HG03469 (cell line): ENCODE measurements at regions not wholly inside any gene's neighbourhood (a gene's known extent, or its start where the extent isn't known, plus 50 kb on each side); places are given as distances from the start of the nearest gene placed in this dataset.

ENCODE experiments used
- ATAC-seq: cut with Tn5 transposase; IDR thresholded peaks from one replicate; pipeline ENCODE4 v1.9.1; 2021; ENCODE audit warnings: mild to moderate bottlenecking, moderate library complexity, moderate number of reproducible peaks; ENCODE audit not compliant: unreplicated experiment

DNA sequence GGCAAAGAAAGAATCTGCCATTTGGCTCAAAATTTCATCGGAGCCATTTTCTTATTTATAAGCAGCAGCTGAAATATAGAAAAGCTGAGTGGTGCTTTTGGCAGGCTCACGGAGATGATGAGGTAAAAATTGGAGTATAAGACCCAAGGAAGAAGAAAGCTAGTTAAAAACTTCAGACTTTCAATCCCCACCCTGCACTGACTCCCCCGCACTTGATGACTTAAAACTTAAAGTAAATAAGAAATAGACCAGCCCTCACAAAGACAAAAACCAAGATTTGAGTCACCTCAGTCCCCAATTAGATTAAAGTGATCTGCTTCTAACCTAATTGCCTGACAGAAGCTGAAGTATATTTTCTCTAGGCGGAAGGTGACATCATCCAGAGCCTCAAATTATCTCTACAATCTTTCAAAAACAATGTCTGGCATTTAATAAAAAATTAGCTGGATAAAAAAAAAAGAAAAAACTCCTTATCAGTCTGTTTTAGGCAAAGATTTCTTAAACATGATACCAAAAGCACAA lies 124.0 kb upstream of the PJA2 start:
- no peak for ATAC-seq

DNA sequence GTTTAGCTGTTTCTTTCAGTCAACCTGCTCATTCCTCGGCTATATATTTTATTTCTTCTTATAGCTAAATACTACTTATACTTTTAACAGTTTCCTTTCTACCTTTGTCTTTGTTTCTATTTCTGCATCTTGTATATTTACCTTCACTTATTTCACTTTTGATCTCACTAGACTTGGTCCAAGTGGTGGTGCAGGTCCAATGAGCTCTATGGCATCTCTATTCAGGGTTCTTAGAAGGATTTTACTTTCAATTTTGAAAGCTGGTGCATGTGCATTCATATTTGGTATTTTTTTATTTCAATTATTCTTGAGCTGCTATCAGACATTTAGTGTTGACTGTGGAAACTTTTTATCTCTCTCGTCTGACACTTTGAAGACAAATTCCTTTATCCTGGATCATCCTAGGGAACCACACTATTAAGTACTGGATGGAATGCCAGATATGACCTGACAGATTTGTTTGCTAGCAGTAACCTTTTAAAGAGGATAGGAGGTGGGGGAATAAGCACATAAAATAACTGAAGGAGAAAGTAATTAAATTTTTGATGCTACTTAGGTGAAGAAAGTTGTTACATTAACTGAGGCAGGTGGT lies 123.1 kb upstream of the PJA2 start:
- ATAC-seq, result no peak

DNA sequence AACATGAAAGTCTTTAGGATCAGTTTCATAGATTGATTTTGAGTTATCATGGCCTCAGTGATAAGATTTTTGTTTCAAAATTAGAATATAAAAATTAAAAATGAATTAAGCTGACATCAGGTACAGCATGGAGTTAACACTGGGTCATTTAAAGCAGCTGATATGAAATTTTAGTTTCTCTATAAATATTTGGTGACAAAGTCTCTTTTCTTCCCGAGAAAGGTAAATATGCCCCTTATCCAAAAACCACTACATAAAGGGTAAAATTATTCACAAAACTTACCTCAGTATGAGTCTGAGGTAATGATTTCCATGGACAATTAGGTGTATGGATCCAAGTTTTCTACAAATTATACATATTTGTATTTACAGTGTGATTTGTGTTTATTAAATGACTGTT lies 121.5 kb upstream of the PJA2 start:
- ATAC-seq, result no peak

DNA sequence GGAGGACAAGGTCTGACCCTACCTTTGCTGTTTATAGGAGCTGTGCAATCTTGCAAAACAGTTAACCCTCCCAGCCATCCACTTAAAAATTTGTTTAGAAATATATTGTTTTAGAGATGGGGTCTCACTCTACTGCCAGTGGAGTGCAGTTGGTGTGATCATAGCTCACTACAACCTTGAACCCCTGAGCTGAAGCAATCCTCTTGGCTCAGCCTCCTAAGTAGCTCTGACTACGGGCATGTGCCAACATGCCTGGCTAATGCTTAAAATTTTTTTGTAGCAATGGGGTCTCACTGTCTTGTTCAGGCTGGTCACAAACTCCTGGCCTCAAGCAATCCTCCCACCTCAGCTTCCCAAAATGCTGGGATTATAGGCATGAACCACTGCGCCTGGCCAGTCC lies 120.2 kb upstream of the PJA2 start:
- ATAC-seq, result no peak

DNA sequence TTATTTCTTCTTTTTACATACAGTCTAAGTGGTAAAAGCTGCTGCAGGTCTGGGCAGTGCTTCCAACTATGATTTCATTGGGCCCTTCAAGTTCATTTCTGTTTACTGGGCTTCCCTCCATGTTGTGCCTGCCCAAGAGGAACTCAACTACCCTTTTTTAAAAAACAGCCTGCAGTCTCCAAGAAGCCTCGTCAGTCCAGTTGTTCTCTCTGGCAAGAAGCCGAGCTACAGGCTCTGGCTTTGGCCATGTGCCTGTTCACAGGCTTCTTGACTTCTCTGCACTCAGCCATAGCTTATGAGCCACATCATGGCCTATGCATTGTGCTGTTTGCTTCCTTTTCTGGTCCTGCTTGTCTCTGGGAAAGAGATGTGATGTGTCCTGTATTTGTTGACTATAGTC lies 119.7 kb upstream of the PJA2 start:
- no peak for ATAC-seq

DNA sequence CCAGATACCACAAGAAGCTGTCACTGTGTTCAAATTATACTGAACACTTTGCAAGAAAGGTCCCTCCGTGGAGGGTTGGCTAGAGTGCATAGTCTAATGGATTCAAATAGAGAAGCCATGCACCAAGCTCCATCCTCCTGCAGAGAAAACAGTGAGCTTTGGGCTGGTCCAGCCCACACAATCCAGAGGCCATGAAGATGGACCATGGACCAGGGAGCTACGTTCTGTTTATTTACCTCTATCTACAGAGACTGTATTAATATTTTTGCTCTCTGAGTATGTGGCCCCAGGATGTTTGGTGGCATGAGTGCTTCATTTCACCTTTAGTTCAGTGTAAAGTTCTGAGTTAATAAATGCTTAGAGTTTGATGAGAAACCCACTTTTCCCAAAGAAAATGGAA lies 114.8 kb upstream of the PJA2 start:
- no peak for ATAC-seq

DNA sequence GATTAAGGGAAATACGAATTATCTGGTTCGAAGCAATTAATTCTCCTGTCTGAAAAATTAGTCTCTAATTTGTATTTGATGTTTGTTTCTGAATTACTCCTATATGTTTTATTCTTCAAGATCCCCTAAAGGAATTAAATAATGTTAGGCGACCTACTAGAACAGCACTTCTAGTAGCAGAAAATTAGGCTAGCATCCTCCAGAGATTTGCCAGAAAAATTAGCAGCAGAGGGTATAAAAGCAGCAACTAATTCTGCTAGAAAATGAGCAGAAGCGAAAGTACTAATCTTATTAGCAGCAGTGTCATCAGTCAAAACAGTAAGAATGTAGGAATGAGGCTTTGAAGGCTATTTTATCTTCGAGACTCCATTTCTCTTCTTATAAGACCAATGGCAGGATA lies 114.3 kb upstream of the PJA2 start:
- ATAC-seq, result no peak

DNA sequence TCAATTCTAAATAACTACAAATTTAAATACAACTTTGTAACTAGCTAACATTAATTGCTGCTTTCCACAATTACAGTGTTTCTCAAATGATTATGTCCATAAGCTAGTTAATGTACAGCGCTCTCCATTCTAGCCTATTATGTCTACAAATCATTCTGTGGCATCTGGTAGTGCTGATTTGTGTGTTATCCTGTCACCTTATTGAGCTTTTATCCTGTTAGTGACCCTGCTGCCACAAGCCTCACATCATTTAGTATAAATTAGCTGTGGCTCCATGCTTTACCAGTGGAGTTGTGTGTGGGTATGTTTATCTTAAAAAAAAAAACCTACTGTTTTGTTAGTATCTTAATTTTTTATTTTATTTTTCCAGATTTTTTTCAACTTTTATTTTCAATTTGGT lies 112.6 kb upstream of the PJA2 start:
- ATAC-seq, result no peak

DNA sequence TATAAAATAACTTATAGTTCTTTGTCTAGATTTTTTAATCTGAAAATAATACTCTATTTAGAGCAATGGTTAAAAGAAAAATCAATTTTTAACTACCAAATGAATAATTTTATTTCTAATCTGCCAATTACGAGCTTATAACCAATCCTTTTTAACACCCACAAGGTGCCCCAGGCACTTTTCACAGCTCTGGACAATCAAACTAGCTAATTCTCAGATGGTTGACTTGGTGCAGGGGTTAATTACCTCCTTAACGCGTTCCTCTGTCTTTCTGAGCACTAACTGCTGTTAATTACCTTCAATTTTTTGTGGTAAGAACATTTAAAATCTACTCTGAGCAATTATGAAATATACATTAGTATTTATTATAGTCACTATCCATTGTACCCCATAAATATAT lies 109.6 kb upstream of the PJA2 start:
- ATAC-seq, result no peak

DNA sequence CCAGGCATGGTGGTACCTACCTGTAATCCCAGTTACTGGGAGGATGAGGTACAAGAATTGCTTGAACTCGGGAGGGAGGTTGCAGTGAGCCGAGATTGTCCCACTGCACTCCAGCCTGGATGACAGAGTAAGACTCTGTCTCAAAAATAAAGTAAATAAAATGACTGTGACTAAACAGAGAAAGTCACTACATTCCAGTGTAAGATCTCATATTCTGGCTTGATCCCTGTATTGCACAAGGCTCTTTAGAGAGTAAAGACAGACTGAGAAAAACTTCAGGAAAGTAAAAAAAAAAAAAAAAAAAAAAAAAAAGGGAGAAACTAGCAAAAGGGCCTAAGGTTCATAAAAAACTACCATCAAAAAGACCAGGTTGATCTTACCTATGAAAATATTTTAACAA lies 106.6 kb upstream of the PJA2 start:
- no peak for ATAC-seq

DNA sequence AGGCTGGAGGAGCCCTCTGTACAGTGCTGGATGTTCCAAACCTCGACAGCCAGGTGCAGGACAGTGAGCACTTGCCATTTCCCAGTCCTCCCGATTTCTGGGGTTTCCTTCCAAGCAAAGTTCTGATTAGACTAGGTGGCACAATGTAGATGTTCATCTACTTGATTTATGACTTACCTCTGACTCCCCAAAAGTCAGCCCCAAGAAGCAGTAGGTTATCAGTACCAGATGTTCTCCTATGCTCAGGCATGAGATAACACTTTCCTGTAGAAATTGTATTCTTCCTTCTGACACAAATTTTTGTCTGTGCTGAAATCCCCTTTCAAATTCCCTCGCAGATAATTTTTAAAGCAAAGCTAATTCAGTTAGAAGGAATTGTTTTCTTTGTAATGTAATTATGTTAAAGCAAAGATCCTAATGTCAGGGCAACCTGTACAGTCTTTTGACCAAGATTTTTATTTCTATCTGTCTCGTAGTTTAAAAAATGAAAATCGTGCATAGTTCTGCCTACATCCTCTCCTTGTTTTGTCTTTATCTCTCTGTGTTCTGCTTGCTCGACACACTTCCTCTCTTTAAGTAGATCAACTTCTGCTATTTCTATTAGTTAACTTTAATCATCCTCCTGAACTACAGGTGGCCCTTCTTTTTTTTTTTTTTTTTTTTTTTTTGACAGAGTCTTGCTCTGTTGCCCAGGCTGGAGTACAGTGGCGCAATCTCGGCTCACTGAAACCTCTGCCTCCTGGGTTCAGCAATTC lies 102.4 kb upstream of the PJA2 start:
- ATAC-seq, result no peak

DNA sequence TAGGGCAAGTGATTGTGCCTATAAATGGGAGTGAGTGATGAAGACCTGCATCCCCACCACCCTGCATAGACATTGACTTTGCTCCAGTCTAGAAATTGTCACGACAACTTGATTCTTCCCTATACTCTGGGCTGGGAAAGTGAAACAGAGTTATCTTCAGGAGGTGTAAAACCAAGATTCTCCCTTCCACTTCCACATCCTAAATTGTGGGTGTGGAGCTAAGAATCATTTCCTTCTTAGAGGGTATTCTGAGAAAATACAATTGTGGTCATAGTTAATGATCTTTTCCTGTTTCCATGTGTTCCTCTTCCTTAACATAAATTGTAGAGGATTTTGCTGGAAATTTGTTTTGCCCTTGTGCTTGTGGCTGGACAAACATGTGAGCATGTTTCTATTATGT lies 96.8 kb upstream of the PJA2 start:
- ATAC-seq, result no peak

DNA sequence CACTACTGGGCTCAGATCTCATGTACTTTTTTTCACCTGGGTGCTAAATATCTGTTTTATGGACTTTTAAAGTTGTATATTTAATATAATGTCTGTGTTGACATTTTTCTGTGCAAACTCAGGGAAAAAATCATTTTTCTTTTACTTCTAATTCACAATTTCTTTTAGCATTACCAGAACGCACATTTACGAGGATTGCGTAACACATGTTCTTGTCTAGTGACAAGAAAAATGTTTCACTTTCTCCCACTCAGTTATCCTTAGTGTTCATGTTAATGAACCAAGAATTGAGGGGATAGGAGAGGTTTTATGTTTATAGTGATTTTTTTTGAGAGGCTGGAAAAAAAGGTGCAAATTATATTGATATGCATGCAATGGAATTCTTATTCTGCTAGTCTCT lies 86.3 kb upstream of the PJA2 start:
- ATAC-seq, result no peak

DNA sequence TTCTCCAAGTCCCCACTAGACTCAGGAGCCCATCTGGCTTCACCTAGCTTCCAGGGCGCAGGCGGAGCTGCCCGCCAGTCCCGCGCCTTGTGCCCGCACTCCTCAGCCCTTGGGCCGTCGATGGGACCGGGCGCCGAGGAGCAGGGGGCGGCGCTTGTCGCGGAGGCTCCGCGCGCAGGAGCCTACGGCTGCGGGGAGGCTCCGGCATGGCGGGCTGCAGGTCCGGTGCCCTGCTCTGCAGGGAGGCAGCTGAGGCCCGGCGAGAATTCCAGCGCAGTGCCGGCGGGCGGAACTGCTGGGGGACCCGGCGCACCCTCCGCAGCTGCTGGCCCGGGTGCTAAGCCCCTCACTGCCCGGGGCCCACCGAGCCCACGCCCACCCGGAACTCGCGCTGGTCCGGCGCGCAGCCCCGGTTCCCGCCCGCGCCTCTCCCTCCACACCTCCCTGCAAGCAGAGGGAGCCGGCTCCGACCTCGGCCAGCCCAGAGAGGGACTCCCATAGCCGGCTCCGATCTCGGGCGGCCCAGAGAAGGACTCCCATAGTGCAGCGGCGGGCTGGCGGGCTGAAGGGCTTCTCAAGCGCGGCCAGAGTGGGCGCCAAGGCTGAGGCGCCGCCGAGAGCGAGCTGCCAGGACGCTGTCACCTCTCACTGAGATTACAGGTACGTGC lies 78.1 kb upstream of the PJA2 start:
- no peak for ATAC-seq

DNA sequence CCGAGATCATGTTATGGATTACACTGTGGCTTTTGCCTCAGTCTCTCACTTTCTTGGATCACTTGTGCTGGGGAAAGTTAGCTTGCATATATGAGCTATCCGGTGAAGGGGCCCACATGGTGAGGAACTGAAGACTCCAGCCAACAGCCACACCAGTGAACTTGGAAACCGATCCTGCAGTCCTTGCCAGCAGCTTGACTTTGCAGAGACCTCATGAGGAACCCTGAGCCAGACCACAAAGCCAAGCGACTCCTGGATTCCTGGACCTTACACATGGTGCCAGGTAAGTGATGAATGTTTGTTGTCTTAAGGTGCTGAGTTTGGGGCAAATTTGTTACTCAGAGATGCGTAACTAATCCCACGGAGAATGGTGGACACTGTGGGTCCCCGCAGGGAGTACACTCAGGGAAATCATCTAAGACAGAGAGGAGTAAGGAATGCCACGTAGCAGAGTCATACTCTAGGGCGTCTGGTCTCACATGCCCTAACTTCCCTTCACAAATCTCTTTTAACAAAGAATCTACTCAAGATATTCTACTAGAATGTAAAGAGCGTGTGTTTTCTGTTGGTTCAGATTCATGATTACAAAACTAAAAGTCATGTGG lies 76.5 kb upstream of the PJA2 start:
- no peak for ATAC-seq

DNA sequence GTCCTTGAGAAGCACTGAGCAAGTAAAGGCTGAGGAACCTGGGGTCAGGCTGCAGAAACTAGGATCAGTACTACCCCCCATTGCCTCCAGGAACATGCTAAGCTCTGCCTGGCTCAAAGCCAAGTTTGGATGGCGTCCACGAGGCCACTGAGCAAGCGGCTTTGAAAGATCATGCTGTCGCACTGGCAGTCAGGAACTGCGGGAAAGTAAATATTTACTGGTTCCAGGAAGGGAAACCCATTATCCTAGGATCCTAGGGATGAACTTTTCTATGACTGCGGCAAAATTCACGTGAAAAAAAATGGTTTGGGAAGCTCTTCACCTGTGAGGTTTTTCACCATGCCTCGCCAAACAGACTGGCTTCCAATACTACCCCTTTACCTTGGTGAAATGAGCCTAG lies 75.3 kb upstream of the PJA2 start:
- no peak for ATAC-seq

DNA sequence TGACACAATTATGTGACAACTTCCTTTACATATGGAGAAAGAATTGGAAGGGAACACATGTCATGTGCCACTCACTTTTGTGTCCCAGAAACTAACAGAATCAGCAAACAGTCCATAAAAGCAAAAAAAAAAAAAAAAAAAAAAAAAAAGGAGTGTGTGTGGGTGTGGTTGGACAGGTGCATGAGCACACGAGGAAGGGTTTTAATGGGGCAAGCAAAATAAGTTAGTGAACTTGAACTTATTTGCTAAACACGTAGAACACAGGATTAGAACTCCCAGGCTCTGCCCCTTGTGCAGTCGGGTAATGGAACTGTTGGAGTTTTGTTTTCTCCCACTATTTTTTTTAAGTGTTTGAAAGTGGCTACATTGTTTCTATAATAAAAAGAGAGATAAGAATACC lies 74.8 kb upstream of the PJA2 start:
- ATAC-seq, result no peak

DNA sequence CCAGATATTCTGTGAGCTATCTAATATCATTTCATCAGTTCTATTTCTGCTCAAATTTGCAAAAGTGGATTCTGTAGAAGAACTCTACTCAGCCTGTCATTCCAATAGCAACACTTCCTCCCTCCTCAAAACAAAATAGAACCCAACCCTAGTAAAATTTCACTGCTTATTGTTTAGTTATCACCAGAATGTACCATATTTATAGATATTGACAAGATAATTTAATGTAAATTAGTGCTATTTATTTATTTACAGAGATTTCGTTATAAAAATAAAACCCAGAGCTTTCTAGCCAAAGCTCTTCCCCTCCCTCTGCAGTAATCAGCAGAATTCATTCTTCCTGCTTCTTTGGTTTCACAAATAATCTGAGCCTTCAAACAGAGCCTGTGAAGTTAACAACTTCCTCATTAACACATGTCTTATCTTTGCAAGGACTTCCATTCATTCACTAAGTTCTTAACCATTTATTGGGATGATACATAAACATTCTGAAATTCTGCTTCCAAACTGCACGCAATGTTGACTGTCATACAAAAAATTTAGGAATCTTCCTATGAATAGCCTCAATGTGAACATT lies 73.7 kb upstream of the PJA2 start:
- no peak for ATAC-seq

DNA sequence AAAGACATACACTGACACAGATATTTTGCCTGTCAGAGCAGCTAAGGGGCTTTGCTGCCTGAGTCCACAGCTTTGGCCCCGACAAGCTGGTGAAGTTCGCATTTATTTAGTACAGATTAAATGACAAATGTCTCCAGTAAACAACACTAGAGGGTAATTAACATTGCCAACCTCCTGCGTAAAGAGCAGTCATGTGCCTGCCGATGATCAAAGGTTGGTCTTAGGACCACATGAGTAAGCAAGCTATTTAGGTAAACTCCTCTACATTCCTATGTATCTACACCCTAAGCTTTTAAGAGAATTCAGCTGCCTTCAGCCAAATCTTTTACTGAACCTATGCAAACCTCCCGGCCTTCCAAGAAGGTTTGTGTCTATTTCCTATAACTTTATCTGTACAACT lies 73.0 kb upstream of the PJA2 start:
- no peak for ATAC-seq

DNA sequence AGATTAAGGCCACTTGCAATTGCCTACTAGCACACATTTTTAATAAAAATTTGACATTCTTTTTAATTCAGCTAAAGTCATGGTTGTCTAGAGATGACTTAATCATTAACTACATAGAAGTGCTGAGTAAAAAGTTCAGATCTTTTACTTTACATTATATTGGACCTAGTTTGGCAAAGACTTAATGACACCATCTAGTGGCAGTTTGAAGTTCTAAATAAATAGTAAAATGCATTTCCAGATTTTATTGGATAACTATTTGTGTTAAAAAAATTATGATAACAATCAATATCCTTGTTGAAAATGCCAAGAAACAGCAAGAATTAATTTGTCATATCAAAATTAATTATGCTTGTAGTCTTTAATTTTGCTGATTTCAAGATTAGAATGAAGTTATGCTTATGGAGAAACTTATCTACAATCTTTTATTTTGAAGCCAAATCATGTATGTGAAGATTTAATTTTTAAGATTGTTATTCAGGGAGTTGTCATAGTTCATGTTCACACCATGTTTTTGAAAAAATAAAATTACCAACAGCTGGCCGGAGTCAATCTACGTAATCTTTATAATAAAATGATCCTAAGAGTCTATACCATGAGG lies 69.6 kb upstream of the PJA2 start:
- ATAC-seq, result no peak

DNA sequence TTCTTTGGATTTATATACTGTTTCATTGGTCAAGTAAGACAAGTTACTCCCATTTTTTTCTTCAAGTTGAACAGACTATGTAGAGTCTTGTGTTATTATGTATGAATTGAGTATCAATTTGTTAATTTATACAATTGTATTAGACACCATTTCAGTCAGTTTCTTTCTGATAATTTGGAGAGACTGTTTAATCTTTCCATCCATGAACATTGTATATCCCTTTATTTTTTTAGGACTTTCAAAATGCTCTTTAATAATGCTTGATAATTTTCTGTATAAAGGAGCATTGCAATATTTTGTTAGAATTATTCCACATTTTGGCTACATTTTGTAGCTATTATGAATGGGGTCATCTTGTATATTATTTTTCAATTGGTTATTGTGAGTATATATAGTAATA lies 69.1 kb upstream of the PJA2 start:
- ATAC-seq, result no peak
